Duodenal mucosa (tissue), 2 donors: ENCODE measurements at regions not wholly inside any gene's neighbourhood (a gene's known extent, or its start where the extent isn't known, plus 50 kb on each side); places are given as distances from the start of the nearest gene placed in this dataset.

Experiments used
- H3K27ac ChIP-seq: one replicate; pipeline ENCODE4 v1.7.0; 2013; ENCODE audit warnings: low read depth, low read length
- H3K27me3 ChIP-seq, 2 donors: one replicate each; pipeline ENCODE4 v1.7.0; 2013; ENCODE audit warnings: low read length in 2 of 2, control low read depth in 1 of 2; ENCODE audit not compliant: insufficient read depth in 2 of 2, control insufficient read depth in 1 of 2
- H3K36me3 ChIP-seq, 2 donors: one replicate each; pipeline ENCODE4 v1.7.0; 2013; ENCODE audit warnings: low read length in 2 of 2, control low read depth in 1 of 2; ENCODE audit not compliant: insufficient read depth in 2 of 2, control insufficient read depth in 1 of 2
- H3K4me1 ChIP-seq, 2 donors: one replicate each; pipeline ENCODE4 v1.7.0; 2013; ENCODE audit warnings: low read length in 2 of 2, control low read depth in 1 of 2; ENCODE audit not compliant: insufficient read depth in 2 of 2, control insufficient read depth in 1 of 2
- H3K4me3 ChIP-seq, 2 donors: one replicate each; pipeline ENCODE4 v1.7.0; 2013; ENCODE audit warnings: low read length in 2 of 2, low read depth in 1 of 2
- H3K9ac ChIP-seq, 2 donors: one replicate each; pipeline ENCODE4 v1.7.0; 2013; ENCODE audit warnings: low read length in 2 of 2, low read depth in 1 of 2
- H3K9me3 ChIP-seq, 2 donors: one replicate each; pipeline ENCODE4 v1.7.0; 2013; ENCODE audit warnings: low read length in 2 of 2, control low read depth in 1 of 2; ENCODE audit not compliant: control insufficient read depth in 1 of 2

- H3K4me1 ChIP-seq: peaks cover 24 to 39% of the 10 kb centered on the region in 2 donors
- no peak overlapping the region for H3K27ac ChIP-seq
- H3K9me3 ChIP-seq: no peaks in the 10 kb centered on the region
- H3K4me3 ChIP-seq: peak overlapping the region in 1 of 2 donors; percentile 32
- H3K36me3 ChIP-seq: no peaks in the 10 kb centered on the region
- H3K9ac ChIP-seq: no peak overlapping the region
- peaks cover 28 to 59% of the 10 kb centered on the region in 2 donors for H3K27me3 ChIP-seq
Measured at GRCh38 chr5:88144219-88145001, 124.2 kb downstream of the TMEM161B start.

GRCh38 chr5:88143693-88144218 is 124.9 kb downstream of the TMEM161B start:
- no peak overlapping the region for H3K27ac ChIP-seq
- H3K9ac ChIP-seq: no peak overlapping the region
- peak overlapping the region; percentile 75 to 81 for H3K4me3 ChIP-seq
- H3K36me3 ChIP-seq: no peaks in the 10 kb centered on the region
- peaks cover 24 to 39% of the 10 kb centered on the region in 2 donors for H3K4me1 ChIP-seq
- no peaks in the 10 kb centered on the region for H3K9me3 ChIP-seq
- peaks cover 30 to 63% of the 10 kb centered on the region in 2 donors for H3K27me3 ChIP-seq

DNA sequence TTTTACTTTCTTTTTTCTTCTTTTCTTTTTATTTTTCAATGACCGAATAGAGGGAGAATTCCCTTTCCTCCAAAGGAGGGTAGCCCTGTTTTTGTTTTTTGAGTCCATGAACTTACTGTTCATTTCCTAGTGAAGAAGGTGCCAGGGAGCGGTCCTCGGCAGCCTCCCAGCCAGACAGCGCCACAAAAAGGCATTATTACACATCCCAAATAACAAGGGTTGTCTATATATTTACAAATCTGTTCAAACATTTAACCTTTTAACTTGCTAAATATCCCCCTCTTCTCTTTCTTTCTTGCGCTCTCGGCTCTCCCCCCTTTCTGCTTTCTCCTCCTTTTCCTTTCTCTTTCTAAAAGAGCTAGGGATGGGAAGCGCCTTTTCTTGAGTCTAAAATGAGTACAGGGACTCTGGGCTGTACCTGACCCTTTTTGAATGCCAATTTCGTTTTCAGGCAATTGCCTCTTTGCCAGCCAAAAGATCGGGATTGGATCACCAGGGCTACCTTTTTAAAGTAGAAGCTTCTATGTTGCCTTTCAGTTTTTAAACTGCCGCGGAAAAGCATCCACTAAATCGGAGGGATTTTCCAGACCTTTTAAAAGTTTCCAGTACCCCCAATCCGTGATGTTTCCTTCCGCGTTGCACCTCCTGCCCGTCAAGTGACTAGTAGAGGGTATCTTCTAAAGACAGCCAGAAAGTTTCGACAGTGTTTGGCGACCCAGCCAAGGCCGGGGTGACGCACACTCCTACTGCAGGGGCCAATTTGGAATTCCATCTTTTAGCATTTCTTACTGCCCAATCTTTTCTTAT is 125.6 kb downstream of the TMEM161B start:
- Histone ChIP-seq H3K27me3 (peaks cover 30 to 63% of the 10 kb centered on the region in 2 donors), H3K27ac (no peak overlapping the region), H3K4me3 (peak overlapping the region; percentile 75 to 81), H3K36me3 (no peaks in the 10 kb centered on the region), H3K4me1 (peaks cover 24 to 39% of the 10 kb centered on the region in 2 donors), H3K9ac (no peak overlapping the region), H3K9me3 (no peaks in the 10 kb centered on the region)

DNA sequence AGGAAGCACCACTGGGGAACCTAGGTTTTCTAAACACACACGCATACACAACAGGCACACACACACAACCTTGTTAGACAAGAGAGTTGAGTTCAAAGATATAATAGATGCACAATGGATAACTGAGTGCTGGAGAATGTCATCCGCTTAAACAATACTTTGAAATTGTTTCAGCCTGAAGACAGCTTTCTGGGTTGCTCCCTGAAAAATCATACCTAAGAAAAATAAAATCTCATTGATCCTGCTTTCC is 126.1 kb downstream of the TMEM161B start:
- Histone ChIP-seq H3K4me3 (peak overlapping the region; percentile 75 to 81), H3K9me3 (no peaks in the 10 kb centered on the region), H3K27me3 (peaks cover 30 to 60% of the 10 kb centered on the region in 2 donors), H3K9ac (peak overlapping the region; percentile 34 to 44), H3K4me1 (peaks cover 24 to 39% of the 10 kb centered on the region in 2 donors), H3K27ac (no peak overlapping the region), H3K36me3 (no peaks in the 10 kb centered on the region)

DNA sequence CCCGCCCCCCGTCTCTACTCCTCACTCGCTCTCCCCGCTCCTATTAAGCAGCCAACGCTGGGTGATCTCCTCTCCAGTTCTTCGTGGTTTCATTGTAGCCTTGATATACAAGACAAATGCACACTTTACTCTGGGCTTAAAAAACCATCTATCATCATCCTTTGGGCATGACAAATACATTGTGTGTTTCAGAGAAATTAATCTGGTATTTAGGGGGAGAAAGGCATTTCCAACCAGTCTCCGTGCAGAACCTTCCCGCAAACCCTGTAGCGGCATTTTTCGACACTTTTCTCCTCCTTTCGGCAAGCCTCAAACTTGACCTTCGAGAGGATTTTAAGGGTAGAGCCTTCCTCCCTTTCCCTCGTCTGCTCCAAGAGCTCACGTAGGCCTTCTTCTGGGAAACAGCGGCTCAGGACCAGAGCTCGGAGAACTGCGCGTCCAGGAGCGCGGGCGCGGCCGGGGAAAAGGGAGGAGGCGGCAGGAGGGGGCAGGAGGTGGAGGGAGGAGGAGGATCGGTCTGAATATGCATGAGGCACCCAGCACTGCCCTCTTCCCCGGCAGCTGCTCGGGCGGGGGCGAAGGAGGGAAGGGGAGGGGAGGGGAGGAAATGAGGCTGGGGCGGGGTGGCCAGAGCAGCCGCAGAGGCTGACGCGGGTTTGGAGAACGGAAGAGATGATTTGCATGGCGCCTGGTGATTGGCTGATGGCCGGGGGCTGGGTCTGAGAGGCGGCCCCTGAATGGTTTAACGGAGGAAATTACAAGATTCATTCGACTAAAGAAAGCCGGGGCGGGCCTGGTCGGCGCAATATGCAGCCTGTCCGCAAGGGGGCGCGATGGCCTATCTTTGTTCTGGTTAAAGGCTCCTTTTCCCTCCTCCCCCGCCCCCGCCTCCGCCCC is 127.5 kb downstream of the TMEM161B start:
- peak overlapping the region; percentile 75 to 82 for H3K4me3 ChIP-seq
- no peaks in the 10 kb centered on the region for H3K9me3 ChIP-seq
- H3K27ac ChIP-seq: no peak overlapping the region
- peak overlapping the region; percentile 24 to 53 for H3K9ac ChIP-seq
- H3K27me3 ChIP-seq: peaks cover 27 to 52% of the 10 kb centered on the region in 2 donors
- no peaks in the 10 kb centered on the region for H3K36me3 ChIP-seq
- H3K4me1 ChIP-seq: peaks cover 24 to 39% of the 10 kb centered on the region in 2 donors

GRCh38 chr5:88140396-88140855 is 128.2 kb downstream of the TMEM161B start:
- H3K9ac ChIP-seq: peak overlapping the region; percentile 24 to 53
- H3K4me3 ChIP-seq: peak overlapping the region; percentile 75 to 82
- peaks cover 24 to 37% of the 10 kb centered on the region in 2 donors for H3K4me1 ChIP-seq
- H3K36me3 ChIP-seq: no peaks in the 10 kb centered on the region
- no peak overlapping the region for H3K27ac ChIP-seq
- no peaks in the 10 kb centered on the region for H3K9me3 ChIP-seq
- peaks cover 22 to 45% of the 10 kb centered on the region in 2 donors for H3K27me3 ChIP-seq

GRCh38 chr5:88130211-88130815 is 138.3 kb downstream of the TMEM161B start:
- Histone ChIP-seq H3K36me3 (no peaks in the 10 kb centered on the region), H3K27ac (no peak overlapping the region), H3K9ac (no peak overlapping the region), H3K9me3 (no peaks in the 10 kb centered on the region), H3K4me3 (no peak overlapping the region), H3K27me3 (no peaks in the 10 kb centered on the region), H3K4me1 (no peaks in the 10 kb centered on the region)

DNA sequence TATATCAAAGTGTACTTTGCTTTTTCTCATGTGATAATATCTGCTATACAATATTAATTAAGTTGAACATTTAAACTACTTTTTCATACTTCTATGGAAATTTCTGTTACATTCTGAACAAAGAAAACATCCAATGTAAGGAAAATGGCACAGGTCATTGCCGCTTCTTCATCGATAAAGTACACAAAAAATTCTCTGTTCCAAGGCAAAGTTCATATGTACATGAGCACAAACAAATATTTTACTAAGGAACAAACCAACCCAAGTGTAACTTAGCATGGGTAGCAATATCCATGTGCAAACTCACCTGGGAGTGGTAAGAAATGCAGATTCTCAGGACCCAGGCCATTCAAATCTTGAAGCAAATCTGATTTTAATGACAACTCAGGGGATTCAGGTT is 139.8 kb downstream of the TMEM161B start:
- H3K4me1 ChIP-seq: no peaks in the 10 kb centered on the region
- no peaks in the 10 kb centered on the region for H3K27me3 ChIP-seq
- H3K4me3 ChIP-seq: no peak overlapping the region
- no peak overlapping the region for H3K27ac ChIP-seq
- H3K9ac ChIP-seq: no peak overlapping the region
- H3K36me3 ChIP-seq: no peaks in the 10 kb centered on the region
- no peaks in the 10 kb centered on the region for H3K9me3 ChIP-seq

DNA sequence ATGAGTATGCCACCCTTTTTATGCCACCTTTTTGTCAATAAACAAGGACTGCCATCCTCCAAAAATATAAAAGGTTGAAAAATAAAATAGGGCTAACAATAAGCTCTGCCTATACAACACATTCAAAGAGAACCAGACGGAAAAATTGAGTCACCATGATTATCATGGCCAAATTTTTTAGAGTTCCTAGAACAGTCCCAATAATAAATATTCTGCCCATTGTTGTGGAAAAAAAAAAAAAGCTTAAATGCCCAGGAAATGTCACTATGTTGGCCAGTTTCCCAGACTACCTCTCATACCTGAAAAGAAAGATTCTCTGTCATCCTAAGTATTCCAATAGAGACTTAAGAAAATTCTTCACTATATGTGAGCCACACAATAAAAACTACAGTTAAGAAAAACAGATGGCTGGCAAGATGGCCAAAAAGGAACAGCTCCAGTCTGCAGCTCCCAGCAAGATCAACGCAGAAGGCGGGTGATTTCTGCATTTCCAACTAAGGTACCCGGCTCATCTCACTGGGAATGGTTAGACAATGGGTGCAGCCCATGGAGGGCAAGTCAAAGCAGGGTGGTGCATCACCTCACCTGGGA is 149.0 kb downstream of the TMEM161B start:
- Histone ChIP-seq H3K4me1 (no peaks in the 10 kb centered on the region), H3K36me3 (no peaks in the 10 kb centered on the region), H3K27me3 (peaks cover 0 to 2% of the 10 kb centered on the region in 2 donors), H3K9me3 (no peaks in the 10 kb centered on the region), H3K9ac (no peak overlapping the region), H3K4me3 (no peak overlapping the region), H3K27ac (no peak overlapping the region)
